Lung (tissue), 11 donors: ENCODE measurements at regions not wholly inside any gene's neighbourhood (a gene's known extent, or its start where the extent isn't known, plus 50 kb on each side); places are given as distances from the start of the nearest gene placed in this dataset.

ENCODE experiments used
- ATAC-seq: fragments of 200-7000 bp; cut with Tn5 transposase; one replicate; pipeline ENCODE4 v1.9.1; 2020; ENCODE audit warnings: moderate number of reproducible peaks; ENCODE audit not compliant: insufficient read depth, low FRiP score
- DNase-seq, 3 donors: peaks; one replicate each; pipeline ENCODE4 v3.0.0-alpha.2; 2013 to 2017
- H3K27ac ChIP-seq, 2 donors: one replicate each; pipeline ENCODE4 v1.5.1; 2013; ENCODE audit warnings: mild to moderate bottlenecking in 2 of 2, moderate library complexity in 2 of 2, control low read depth in 1 of 2, inconsistent platforms in 1 of 2, low read depth in 1 of 2, low read length in 1 of 2
- H3K27me3 ChIP-seq, 3 donors: one replicate each; pipeline ENCODE4 v1.5.1; 2013; ENCODE audit warnings: low read length in 2 of 3; ENCODE audit not compliant: control insufficient read depth in 3 of 3, insufficient read depth in 3 of 3
- H3K36me3 ChIP-seq, 4 donors: one replicate each; pipeline ENCODE4 v1.5.1; 2013; ENCODE audit warnings: low read length in 4 of 4, mild to moderate bottlenecking in 1 of 4, moderate library complexity in 1 of 4; ENCODE audit not compliant: control insufficient read depth in 4 of 4, insufficient read depth in 4 of 4
- H3K4me1 ChIP-seq, 5 donors: one replicate each; pipeline ENCODE4 v1.5.1; 2013; ENCODE audit warnings: low read length in 5 of 5, mild to moderate bottlenecking in 2 of 5, moderate library complexity in 1 of 5; ENCODE audit not compliant: control insufficient read depth in 5 of 5, insufficient read depth in 5 of 5
- H3K4me3 ChIP-seq: one replicate; pipeline ENCODE4 v1.5.1; 2013; ENCODE audit warnings: mild to moderate bottlenecking, control low read depth, moderate library complexity
- H3K9ac ChIP-seq, 2 donors: one replicate each; pipeline ENCODE4 v1.5.1; 2013; ENCODE audit warnings: low read length in 2 of 2, control low read depth in 1 of 2; ENCODE audit not compliant: insufficient read depth in 1 of 2
- H3K9me3 ChIP-seq, 4 donors: one replicate each; pipeline ENCODE4 v1.5.1; 2013; ENCODE audit warnings: low read length in 3 of 4, mild to moderate bottlenecking in 1 of 4, moderate library complexity in 1 of 4; ENCODE audit not compliant: control insufficient read depth in 4 of 4, insufficient read depth in 3 of 4
- whole genome bisulfite sequencing, 2 donors: extraction: QIAGEN DNeasy Blood & Tissue Kit; methylation state at CpG; one replicate each; pipeline ENCODE4 v1.1.7; 2013; 5-methylcytosine and 5-hydroxymethylcytosine counted together
- TF ChIP-seq, protein P1 (sequence below): IDR thresholded peaks from 2 replicates; pipeline ENCODE4 v1.5.1; 2012; ENCODE audit warnings: mild to moderate bottlenecking; ENCODE audit errors: control extremely low read depth, extremely low read depth
- donor health status: control.
- donor health status: control.
- donor health status: Bipolar disorder and iron deficiency.
- donor health status: healthy.
- donor health status: DM: yes; HTN: yes; CAD: no.

DNA sequence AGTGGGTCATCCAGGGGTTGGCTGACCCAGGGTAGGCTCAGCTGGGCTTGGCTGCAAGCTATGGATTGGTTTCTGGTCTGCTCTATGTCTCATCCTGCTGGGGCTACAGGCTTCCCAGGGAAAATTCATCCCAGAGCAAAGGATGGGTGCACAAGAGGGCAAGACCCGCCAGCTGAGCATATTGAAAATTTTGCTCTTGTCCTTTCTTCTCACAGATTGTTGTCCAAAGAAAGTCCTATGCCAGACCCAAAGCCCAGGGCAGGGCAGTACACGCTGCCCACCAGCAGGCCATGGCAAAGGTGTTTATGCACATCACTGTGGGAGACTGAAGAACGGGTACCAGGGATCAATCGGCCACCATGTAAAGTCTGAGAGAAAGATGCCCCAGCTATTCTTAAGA is 95.3 kb upstream of the PARP11 start:
- no peaks in the 10 kb centered on the region for H3K9me3 ChIP-seq
- no peaks in the 10 kb centered on the region for H3K4me1 ChIP-seq
- no peaks in the 10 kb centered on the region for H3K27me3 ChIP-seq
- H3K27ac ChIP-seq, result no peak overlapping the region
- no peak overlapping the region for H3K4me3 ChIP-seq
- 90 to 95% methylated on average over 4 of the region's 4 CpGs for WGBS, 2 donors
- H3K36me3 ChIP-seq, result no peaks in the 10 kb centered on the region
- no peak overlapping the region for H3K9ac ChIP-seq
- TF ChIP-seq, protein P1, sequence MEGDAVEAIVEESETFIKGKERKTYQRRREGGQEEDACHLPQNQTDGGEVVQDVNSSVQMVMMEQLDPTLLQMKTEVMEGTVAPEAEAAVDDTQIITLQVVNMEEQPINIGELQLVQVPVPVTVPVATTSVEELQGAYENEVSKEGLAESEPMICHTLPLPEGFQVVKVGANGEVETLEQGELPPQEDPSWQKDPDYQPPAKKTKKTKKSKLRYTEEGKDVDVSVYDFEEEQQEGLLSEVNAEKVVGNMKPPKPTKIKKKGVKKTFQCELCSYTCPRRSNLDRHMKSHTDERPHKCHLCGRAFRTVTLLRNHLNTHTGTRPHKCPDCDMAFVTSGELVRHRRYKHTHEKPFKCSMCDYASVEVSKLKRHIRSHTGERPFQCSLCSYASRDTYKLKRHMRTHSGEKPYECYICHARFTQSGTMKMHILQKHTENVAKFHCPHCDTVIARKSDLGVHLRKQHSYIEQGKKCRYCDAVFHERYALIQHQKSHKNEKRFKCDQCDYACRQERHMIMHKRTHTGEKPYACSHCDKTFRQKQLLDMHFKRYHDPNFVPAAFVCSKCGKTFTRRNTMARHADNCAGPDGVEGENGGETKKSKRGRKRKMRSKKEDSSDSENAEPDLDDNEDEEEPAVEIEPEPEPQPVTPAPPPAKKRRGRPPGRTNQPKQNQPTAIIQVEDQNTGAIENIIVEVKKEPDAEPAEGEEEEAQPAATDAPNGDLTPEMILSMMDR, result no peak
- DNase-seq, result no peak
- no peak for ATAC-seq

GRCh38 chr12:3967556-3968160 is 94.5 kb upstream of the PARP11 start:
- Histone ChIP-seq H3K4me3 (no peak overlapping the region), H3K9ac (no peak overlapping the region), H3K27me3 (no peaks in the 10 kb centered on the region), H3K36me3 (no peaks in the 10 kb centered on the region), H3K4me1 (peaks cover 0 to under 1% (median 0%) of the 10 kb centered on the region in 5 donors), H3K27ac (no peak overlapping the region), H3K9me3 (peaks cover 0 to 1% (median 0%) of the 10 kb centered on the region in 4 donors)
- ATAC-seq (no peak), DNase-seq (no peak)
- WGBS, 2 donors, result 68 to 71% methylated on average over 11 of the region's 11 CpGs
- TF ChIP-seq, protein P1, result no peak

DNA sequence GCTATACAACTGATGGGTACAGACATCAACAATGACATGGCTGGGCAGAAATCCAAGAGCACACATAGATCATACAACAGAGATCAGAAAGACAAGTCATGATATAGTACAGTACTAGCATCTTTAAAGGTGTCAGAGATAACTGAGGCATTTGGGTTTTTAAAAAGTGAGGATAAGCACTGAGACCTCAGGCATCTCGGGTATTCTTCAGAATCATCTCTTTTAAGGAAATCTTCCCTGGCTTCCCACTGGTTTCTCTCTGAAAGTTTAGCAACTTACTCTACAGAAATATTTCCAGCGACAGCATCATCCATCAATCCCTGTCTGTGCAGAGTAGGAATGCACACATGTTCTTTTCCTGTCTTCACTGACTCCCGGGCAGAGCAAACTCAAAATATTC is 93.2 kb upstream of the PARP11 start:
- Histone ChIP-seq H3K4me1 (peaks cover 0 to 10% (median 0%) of the 10 kb centered on the region in 5 donors), H3K36me3 (no peaks in the 10 kb centered on the region), H3K9me3 (peaks cover 0 to 2% (median 0%) of the 10 kb centered on the region in 4 donors), H3K27me3 (no peaks in the 10 kb centered on the region), H3K27ac (no peak overlapping the region), H3K9ac (no peak overlapping the region), H3K4me3 (no peak overlapping the region)
- 70 to 92% methylated on average over 3 of the region's 3 CpGs for WGBS, 2 donors
- ATAC-seq, result no peak
- TF ChIP-seq, protein P1, result no peak
- no peak for DNase-seq

GRCh38 chr12:3965046-3965445 is 91.8 kb upstream of the PARP11 start:
- DNase-seq (no peak), ATAC-seq (no peak)
- Histone ChIP-seq H3K27ac (no peak overlapping the region), H3K4me3 (no peak overlapping the region), H3K9ac (no peak overlapping the region), H3K4me1 (peaks cover 0 to 15% (median 1%) of the 10 kb centered on the region in 5 donors), H3K9me3 (peaks cover 0 to 2% (median 0%) of the 10 kb centered on the region in 4 donors), H3K36me3 (no peaks in the 10 kb centered on the region), H3K27me3 (no peaks in the 10 kb centered on the region)
- 79 to 90% methylated on average over 3 of the region's 3 CpGs for WGBS, 2 donors
- TF ChIP-seq, protein P1, result no peak
